Astrocyte of the spinal cord (primary cell): ENCODE measurements at regions not wholly inside any gene's neighbourhood (a gene's known extent, or its start where the extent isn't known, plus 50 kb on each side); places are given as distances from the start of the nearest gene placed in this dataset.
"Not testable (repeated sequence)": the region's sequence is repeated elsewhere in the genome, so short reads cannot be mapped to it uniquely, and the experiment has no call there.

ENCODE experiments used
- DNase-seq: peaks from one replicate; pipeline ENCODE4 v3.0.0; 2011; ENCODE audit warnings: low read depth, low spot score
- H3K4me3 ChIP-seq: 2 replicates; pipeline ENCODE4 v1.5.1; 2011; ENCODE audit warnings: low read depth, mild to moderate bottlenecking, low read length, moderate library complexity
- CTCF ChIP-seq: IDR thresholded peaks from 2 replicates; pipeline ENCODE4 v1.5.1; 2012; ENCODE audit warnings: low read depth, mild to moderate bottlenecking, low read length, inconsistent platforms
- in situ Hi-C: cut with HindIII; loops from 2 replicates; pipeline ENCODE4 v1.10.0; 2017; ENCODE audit warnings: low sequenced_read_pairs

DNA sequence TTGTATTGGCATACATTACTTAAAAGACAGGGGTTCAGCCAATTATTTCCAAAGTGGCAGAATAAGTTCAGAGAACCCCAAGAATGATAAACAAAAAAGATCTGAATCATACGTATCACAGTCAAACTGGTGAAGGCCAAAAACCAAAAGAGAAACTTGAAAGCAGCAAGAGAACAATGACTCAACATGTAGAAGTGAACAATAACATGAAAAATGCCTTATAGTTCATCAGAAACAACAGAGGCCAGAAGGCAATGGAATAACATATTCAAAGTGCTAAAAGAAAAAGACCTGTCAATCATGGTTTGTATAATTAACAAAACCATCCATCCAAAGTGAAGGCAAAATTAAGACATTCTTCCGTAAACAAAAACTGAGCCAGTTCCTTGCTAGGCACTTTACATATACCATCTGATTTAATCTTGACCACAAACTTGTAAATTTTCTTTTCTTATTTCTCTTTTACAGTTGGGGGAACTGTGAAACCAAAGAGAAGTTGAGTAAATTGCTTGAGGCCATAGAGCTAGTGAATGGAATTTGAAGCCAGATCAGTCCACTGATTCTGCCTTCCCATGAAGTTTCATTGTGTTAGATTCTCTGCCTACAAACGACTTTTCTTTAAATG lies 232.1 kb upstream of the SEL1L start:
- no peak for TF ChIP-seq CTCF
- no peak overlapping the region for H3K4me3 ChIP-seq
- in situ Hi-C loops = no loop called here
- no peak for DNase-seq

GRCh38 chr14:81766321-81766915 lies 232.8 kb upstream of the SEL1L start:
- H3K4me3 ChIP-seq = no peak overlapping the region
- in situ Hi-C loops = no loop called here
- no peak for TF ChIP-seq CTCF
- DNase-seq = no peak

DNA sequence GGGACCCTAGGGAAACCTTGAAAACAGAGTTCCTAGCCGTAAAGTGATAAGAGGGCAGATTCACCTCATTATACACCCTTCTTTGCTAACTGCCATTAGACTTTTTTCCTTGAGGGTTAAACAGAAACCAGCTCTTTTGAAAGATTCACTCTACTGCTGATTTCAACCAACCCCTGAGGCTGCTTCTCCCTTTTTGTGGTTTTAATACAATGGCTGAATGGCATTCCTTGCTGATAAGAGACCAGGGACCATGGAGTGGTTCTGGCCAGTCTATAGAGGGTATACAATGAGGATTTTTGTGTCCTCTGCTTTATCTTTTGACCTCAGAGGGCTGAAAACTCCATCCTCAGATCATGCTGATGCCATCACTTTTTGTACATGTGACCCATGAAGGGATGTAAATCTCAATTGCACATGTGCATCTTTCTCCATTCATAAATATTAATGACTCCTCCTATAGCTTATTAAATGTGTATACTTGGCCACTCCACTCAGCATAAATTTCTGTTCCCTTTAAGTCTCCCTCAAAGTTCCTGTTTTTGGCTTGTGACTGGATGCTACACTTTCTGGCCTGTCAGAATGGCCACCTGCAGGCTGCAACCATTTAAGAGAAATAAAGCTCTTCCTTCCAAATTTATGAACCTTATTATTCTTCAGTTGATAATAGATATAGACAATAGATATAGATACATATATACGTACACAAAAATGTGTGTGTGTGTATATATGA lies 233.8 kb upstream of the SEL1L start:
- DNase-seq = no peak
- in situ Hi-C loops = no loop called here
- no peak overlapping the region for H3K4me3 ChIP-seq
- no peak for TF ChIP-seq CTCF

GRCh38 chr14:81771651-81772275 lies 238.1 kb upstream of the SEL1L start:
- TF ChIP-seq CTCF = no peak
- in situ Hi-C loops = no loop called here
- no peak for DNase-seq
- no peak overlapping the region for H3K4me3 ChIP-seq

GRCh38 chr14:81772381-81772780 lies 238.7 kb upstream of the SEL1L start:
- DNase-seq = no peak
- no peak for TF ChIP-seq CTCF
- in situ Hi-C loops = no loop called here
- no peak overlapping the region for H3K4me3 ChIP-seq

DNA sequence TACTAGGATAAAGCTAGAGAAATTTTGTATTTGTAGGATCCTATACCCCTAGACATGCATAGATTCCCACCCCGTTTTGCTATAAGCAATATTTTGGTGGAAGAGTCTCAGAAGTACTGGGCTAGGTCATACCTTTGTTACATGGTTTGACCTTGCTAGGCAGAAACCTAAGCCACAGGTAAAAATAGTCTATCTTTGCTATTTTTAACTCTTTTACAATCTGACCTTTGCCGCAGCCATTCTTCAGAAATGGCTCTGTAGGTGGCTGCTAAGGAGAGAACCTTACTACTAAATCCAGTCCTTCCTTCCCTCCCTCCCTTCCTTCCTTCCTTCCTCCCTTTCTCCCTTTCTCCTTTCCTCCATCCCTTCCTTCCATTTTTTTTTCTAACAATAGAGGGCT lies 242.9 kb upstream of the SEL1L start:
- in situ Hi-C loops = no loop called here
- no peak for DNase-seq
- H3K4me3 ChIP-seq = no peak overlapping the region
- TF ChIP-seq CTCF = no peak

- H3K4me3 ChIP-seq, in situ Hi-C loops, DNase-seq: not testable (repeated sequence)
Measured at GRCh38 chr14:81781798-81782197, 248.1 kb upstream of the SEL1L start.
